ENCODE measurements at regions not wholly inside any gene's neighbourhood (a gene's known extent, or its start where the extent isn't known, plus 50 kb on each side); places are given as distances from the start of the nearest gene placed in this dataset.
"Not testable (repeated sequence)": the region's sequence is repeated elsewhere in the genome, so short reads cannot be mapped to it uniquely, and the experiment has no call there.

DNA sequence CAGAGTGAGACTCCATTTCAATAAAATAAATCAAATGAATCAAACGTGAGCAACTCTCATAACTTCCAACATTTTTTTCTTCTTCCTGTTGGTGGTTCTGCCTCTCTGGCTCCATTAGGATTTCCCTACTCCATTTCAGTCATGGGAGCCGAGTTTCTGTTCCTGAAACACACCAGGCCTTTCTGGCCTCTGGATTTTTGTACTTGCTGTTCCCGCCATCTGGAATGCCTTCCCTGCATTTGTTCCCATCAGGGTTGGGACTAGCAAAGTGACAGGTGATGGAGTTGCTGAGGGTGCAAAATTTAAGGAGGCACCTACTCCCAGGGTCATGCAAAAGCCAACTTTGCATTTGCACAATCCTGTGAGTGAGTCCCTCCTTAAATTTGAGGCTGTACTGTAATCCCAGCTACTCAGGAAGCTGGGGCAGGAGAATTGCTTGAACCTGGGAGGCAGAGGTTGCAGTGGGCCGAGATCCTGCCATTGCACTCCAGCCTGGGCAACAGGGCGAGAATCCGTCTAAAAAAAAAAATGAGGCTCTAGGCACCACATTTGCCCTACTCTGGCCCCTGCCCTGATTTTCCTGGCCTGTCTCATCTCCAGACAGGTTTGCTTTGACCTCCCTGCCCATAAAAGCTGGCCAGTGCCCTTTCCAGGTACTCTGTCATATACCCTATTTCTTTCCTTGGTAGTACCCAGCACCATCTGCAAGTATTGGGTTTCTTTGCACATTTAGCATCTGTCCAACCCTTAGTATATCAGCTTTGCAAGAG lies 93.4 kb upstream of the METTL9 start:
- Histone ChIP-seq H3K4me2 (ENCODE audit: insufficient read depth, low read length) (peak overlapping the region; percentile 67), H4K20me1 (ENCODE audit: insufficient read depth, low read length) (peaks cover 56% of the 10 kb centered on the region), H3K9ac (ENCODE audit: low read depth, low read length) (peak overlapping the region; percentile 49), H3K79me2 (ENCODE audit: insufficient read depth, low read length) (peaks cover 94% of the 10 kb centered on the region), H3K4me1 (ENCODE audit: insufficient read depth, low read length) (peaks cover 59% of the 10 kb centered on the region), H3K36me3 (ENCODE audit: insufficient read depth, low read length) (peaks cover 32% of the 10 kb centered on the region), H3K27ac (ENCODE audit: low read length) (peak overlapping the region; percentile 84), H3K4me3 (ENCODE audit: low read depth in 1 of 2, low read length in 2 of 2) (peak overlapping the region in 1 of 2 experiments; percentile 51; a peak in 1 of 4 replicates)
- not testable (repeated sequence) for H3K9me3 ChIP-seq (ENCODE audit: insufficient read depth, low read length, severe bottlenecking); H3K27me3 ChIP-seq (ENCODE audit: insufficient read depth, low read length, poor library complexity); ATAC-seq (ENCODE audit: insufficient read depth, low read depth); H2AFZ ChIP-seq (ENCODE audit: low read depth, low read length)
- DNase-seq = peak; percentile 3

DNA sequence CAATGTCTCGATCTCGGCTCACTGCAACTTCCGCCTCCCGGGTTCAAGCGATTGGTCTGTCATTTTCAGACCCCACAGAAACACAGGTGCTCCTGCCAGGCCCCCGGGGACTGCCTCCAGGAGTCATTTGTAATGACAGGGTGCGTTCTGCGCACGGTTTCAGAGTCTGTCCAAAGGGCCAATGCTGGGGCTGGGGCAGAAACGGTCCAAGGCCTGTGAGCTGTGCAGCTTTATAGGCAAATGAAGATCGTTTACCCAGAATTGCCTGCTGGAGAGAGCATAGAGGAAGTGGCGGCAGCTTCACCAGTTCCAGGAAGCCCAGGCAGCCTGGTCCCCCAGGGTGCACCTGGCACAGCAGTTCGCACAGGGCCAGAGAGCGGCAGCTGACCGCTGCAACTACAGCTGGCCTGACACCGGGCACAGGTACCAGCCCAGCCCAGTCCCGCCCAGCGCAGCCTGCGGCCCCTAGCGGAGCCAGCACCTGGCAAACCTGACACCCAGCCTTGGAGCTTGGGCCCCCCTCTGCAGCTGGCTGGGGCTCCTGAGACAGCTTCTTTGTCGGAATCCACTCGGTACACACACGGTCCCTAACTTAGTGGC lies 92.4 kb upstream of the METTL9 start:
- Histone ChIP-seq H3K4me3 (ENCODE audit: low read depth in 1 of 2, low read length in 2 of 2) (peak overlapping the region in 1 of 2 experiments; percentile 51; a peak in 2 of 4 replicates), H3K79me2 (ENCODE audit: insufficient read depth, low read length) (peaks cover 97% of the 10 kb centered on the region), H3K27ac (ENCODE audit: low read length) (peak overlapping the region; percentile 84), H3K36me3 (ENCODE audit: insufficient read depth, low read length) (peaks cover 36% of the 10 kb centered on the region), H4K20me1 (ENCODE audit: insufficient read depth, low read length) (peaks cover 65% of the 10 kb centered on the region), H3K9ac (ENCODE audit: low read depth, low read length) (peak overlapping the region; percentile 49), H3K4me2 (ENCODE audit: insufficient read depth, low read length) (peak overlapping the region; percentile 67), H2AFZ (ENCODE audit: low read depth, low read length) (peak overlapping the region; percentile 28; the same call in 1 of the 2 replicates), H3K4me1 (ENCODE audit: insufficient read depth, low read length) (peaks cover 64% of the 10 kb centered on the region)
- H3K9me3 ChIP-seq (ENCODE audit: insufficient read depth, low read length, severe bottlenecking); H3K27me3 ChIP-seq (ENCODE audit: insufficient read depth, low read length, poor library complexity): not testable (repeated sequence)
- TF ChIP-seq, protein P1, sequence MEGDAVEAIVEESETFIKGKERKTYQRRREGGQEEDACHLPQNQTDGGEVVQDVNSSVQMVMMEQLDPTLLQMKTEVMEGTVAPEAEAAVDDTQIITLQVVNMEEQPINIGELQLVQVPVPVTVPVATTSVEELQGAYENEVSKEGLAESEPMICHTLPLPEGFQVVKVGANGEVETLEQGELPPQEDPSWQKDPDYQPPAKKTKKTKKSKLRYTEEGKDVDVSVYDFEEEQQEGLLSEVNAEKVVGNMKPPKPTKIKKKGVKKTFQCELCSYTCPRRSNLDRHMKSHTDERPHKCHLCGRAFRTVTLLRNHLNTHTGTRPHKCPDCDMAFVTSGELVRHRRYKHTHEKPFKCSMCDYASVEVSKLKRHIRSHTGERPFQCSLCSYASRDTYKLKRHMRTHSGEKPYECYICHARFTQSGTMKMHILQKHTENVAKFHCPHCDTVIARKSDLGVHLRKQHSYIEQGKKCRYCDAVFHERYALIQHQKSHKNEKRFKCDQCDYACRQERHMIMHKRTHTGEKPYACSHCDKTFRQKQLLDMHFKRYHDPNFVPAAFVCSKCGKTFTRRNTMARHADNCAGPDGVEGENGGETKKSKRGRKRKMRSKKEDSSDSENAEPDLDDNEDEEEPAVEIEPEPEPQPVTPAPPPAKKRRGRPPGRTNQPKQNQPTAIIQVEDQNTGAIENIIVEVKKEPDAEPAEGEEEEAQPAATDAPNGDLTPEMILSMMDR (IDR thresholded peaks at IDR 0.05; ENCODE audit: borderline replicate concordance, extremely low read depth, low read length, poor library complexity, severe bottlenecking) = peak; percentile 10
- ATAC-seq (ENCODE audit: insufficient read depth, low read depth) (peak; percentile 85), DNase-seq (peak; percentile 91)

DNA sequence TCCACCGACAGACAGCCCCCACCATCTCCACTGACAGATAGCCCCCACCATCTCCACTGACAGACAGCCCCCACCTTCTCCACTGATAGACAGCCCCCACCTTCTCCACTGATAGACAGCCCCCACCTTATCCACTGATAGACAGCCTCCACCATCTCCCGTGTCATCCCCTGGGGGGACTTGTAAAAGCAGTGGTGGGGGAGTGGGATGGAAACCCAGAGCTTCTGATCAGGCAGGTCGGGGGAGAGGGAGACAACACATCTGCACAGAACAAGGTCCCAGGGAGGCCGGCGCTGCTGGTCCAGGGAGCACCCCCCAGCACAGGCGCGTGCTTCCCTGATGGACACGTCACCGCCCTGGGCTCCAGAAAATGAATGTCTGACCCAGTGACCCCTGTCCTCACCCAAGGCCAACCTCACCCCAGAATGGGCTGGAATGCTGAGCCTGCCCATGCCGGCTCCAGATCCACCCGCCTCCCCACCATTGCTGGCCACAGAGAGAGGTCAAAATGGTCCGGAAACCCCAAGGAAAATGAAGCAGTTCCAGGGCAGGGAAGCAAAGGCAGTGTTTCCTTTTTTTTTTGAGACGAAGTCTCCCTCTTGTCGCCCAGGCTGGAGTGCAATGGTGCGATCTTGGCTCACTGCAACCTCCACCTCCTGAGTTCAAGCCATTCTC lies 91.6 kb upstream of the METTL9 start:
- not testable (repeated sequence) for H2AFZ ChIP-seq (ENCODE audit: low read depth, low read length); H3K27me3 ChIP-seq (ENCODE audit: insufficient read depth, low read length, poor library complexity); H3K9me3 ChIP-seq (ENCODE audit: insufficient read depth, low read length, severe bottlenecking)
- Histone ChIP-seq H3K27ac (ENCODE audit: low read length) (peak overlapping the region; percentile 84), H3K79me2 (ENCODE audit: insufficient read depth, low read length) (peaks cover 98% of the 10 kb centered on the region), H3K4me3 (ENCODE audit: low read depth in 1 of 2, low read length in 2 of 2) (peak overlapping the region in 1 of 2 experiments; percentile 51; a peak in 2 of 4 replicates), H4K20me1 (ENCODE audit: insufficient read depth, low read length) (peaks cover 70% of the 10 kb centered on the region), H3K9ac (ENCODE audit: low read depth, low read length) (peak overlapping the region; percentile 49), H3K4me1 (ENCODE audit: insufficient read depth, low read length) (peaks cover 66% of the 10 kb centered on the region), H3K4me2 (ENCODE audit: insufficient read depth, low read length) (peak overlapping the region; percentile 67), H3K36me3 (ENCODE audit: insufficient read depth, low read length) (peaks cover 44% of the 10 kb centered on the region)
- ATAC-seq (ENCODE audit: insufficient read depth, low read depth) (peak; percentile 17), DNase-seq (peak; percentile 61)

DNA sequence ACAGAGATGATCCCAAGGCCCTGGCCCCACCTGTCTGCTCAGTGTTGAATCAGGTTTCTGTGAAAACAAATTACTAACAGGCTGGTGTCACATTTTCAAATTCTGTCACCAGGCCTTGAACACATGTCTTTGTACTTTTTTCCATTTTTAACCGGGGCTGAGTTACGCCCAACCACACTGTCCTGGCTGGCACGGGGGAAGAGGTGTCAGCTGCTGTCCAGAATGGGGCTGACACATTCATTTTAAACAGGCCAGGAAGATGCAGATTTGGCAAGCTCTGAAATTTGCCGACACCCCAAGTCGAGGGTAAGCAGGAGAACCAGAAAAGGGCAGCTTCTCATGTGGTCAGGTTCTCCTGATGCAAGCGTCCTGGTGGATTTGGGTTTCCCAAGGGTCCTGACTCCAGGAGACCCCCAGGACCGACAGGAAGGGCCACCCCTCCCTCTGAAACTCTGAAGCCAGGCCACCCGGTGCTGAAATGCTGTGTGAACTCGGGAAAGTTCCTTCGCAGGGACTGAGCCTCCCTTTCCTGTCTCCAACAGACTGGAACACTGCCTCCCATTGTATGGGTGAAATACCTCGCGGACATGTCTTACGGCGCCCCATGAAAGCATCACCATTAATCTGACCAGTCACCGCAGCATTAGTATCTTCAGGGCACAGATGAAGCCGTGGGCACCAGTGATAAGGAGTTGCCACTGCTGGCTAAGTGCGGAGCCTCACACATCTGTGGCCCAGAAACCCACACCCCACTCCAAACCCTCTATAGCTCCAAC lies 90.5 kb upstream of the METTL9 start:
- H3K27ac ChIP-seq (ENCODE audit: low read length) = peak overlapping the region; percentile 84
- H3K4me2 ChIP-seq (ENCODE audit: insufficient read depth, low read length) = peak overlapping the region; percentile 67; the same call in 1 of the 2 replicates
- DNase-seq = peak; percentile 12
- not testable (repeated sequence) for ATAC-seq (ENCODE audit: insufficient read depth, low read depth); H3K27me3 ChIP-seq (ENCODE audit: insufficient read depth, low read length, poor library complexity); H3K9me3 ChIP-seq (ENCODE audit: insufficient read depth, low read length, severe bottlenecking); H2AFZ ChIP-seq (ENCODE audit: low read depth, low read length)
- peaks cover 71% of the 10 kb centered on the region for H4K20me1 ChIP-seq (ENCODE audit: insufficient read depth, low read length)
- H3K9ac ChIP-seq (ENCODE audit: low read depth, low read length) = peak overlapping the region; percentile 49; the same call in 1 of the 2 replicates
- peaks cover 99% of the 10 kb centered on the region for H3K79me2 ChIP-seq (ENCODE audit: insufficient read depth, low read length)
- peak overlapping the region in 1 of 2 experiments; percentile 51; a peak in 1 of 4 replicates for H3K4me3 ChIP-seq (ENCODE audit: low read depth in 1 of 2, low read length in 2 of 2)
- H3K36me3 ChIP-seq (ENCODE audit: insufficient read depth, low read length) = peaks cover 47% of the 10 kb centered on the region
- peaks cover 72% of the 10 kb centered on the region for H3K4me1 ChIP-seq (ENCODE audit: insufficient read depth, low read length)

DNA sequence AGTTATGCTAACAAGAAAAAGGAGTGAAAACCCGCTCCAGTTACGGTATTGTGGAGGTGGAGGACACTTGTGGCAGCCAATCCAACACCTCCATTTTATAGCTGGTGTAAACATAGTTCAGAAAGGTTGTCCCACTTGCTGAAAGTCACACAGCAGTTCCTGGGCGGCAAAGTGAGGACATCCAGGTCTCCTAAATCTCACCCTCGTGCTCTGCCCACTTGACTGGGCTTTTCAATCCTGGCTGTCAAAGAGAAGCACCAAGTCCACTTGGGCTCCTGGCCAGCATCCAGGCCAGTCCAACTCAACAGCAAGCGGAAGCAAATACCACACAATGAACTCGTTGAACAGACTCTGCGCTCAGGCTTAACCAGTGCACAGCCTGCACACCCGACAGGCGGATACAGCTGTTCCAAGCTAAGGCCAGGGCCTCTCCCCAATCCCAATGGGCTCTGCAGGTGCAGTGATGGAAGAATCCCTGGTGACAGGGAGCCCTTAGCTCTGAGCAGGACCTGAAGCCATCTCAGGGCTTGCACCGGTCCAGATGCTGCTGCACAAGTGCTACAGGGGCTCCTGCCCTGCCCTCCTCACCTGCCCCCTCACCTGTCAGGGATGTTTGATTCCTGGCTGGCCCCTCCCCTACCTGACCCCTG lies 89.8 kb upstream of the METTL9 start:
- not testable (repeated sequence) for H3K9me3 ChIP-seq (ENCODE audit: insufficient read depth, low read length, severe bottlenecking); H3K27me3 ChIP-seq (ENCODE audit: insufficient read depth, low read length, poor library complexity); H2AFZ ChIP-seq (ENCODE audit: low read depth, low read length); H3K9ac ChIP-seq (ENCODE audit: low read depth, low read length); ATAC-seq (ENCODE audit: insufficient read depth, low read depth)
- peak; percentile 10 for DNase-seq
- peak overlapping the region; percentile 84 for H3K27ac ChIP-seq (ENCODE audit: low read length)
- peak overlapping the region; percentile 67; the same call in 1 of the 2 replicates for H3K4me2 ChIP-seq (ENCODE audit: insufficient read depth, low read length)
- H3K4me3 ChIP-seq (ENCODE audit: low read depth in 1 of 2, low read length in 2 of 2) = 0 out of 4 replicates have a peak overlapping the region, but pooled peaks of 1 of the 2 experiments have one; percentile 4
- peaks cover 78% of the 10 kb centered on the region for H3K4me1 ChIP-seq (ENCODE audit: insufficient read depth, low read length)
- peaks cover 74% of the 10 kb centered on the region for H4K20me1 ChIP-seq (ENCODE audit: insufficient read depth, low read length)
- H3K79me2 ChIP-seq (ENCODE audit: insufficient read depth, low read length) = peaks cover 99% of the 10 kb centered on the region
- peaks cover 49% of the 10 kb centered on the region for H3K36me3 ChIP-seq (ENCODE audit: insufficient read depth, low read length)

DNA sequence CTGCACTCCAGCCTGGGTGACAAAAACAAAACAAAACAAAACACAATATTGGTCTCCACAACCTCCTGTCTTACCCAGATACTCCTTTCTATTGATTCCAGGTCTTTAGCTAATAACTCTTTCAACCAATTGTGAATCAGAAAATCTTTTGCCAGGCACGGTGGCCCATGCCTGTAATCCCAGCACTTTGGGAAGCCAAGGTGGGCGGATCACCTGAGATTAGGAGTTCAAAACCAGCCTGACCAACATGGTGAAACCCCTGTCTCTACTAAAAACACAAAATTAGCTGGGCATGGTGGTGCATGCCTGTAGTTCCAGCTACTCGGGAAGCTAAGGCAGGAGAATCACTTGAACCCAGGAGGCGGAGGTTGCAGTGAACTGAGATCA lies 88.5 kb upstream of the METTL9 start:
- peaks cover 57% of the 10 kb centered on the region for H3K36me3 ChIP-seq (ENCODE audit: insufficient read depth, low read length)

More for the DNA sequence above, 88.5 kb upstream of the METTL9 start:
- not testable (repeated sequence) for H3K27ac ChIP-seq (ENCODE audit: low read length); H3K9me3 ChIP-seq (ENCODE audit: insufficient read depth, low read length, severe bottlenecking); H3K27me3 ChIP-seq (ENCODE audit: insufficient read depth, low read length, poor library complexity); H3K4me2 ChIP-seq (ENCODE audit: insufficient read depth, low read length); H3K9ac ChIP-seq (ENCODE audit: low read depth, low read length); H3K4me3 ChIP-seq (ENCODE audit: low read depth in 1 of 2, low read length in 2 of 2); H2AFZ ChIP-seq (ENCODE audit: low read depth, low read length); ATAC-seq (ENCODE audit: insufficient read depth, low read depth)
- peaks cover 99% of the 10 kb centered on the region for H3K79me2 ChIP-seq (ENCODE audit: insufficient read depth, low read length)
- H4K20me1 ChIP-seq (ENCODE audit: insufficient read depth, low read length) = peaks cover 84% of the 10 kb centered on the region
- peaks cover 86% of the 10 kb centered on the region for H3K4me1 ChIP-seq (ENCODE audit: insufficient read depth, low read length)
- DNase-seq = peak; percentile 4

Data from DND-41 (cell line).